GM12891 (cell line): ENCODE measurements at regions not wholly inside any gene's neighbourhood (a gene's known extent, or its start where the extent isn't known, plus 50 kb on each side); places are given as distances from the start of the nearest gene placed in this dataset.

Source experiments
- DNase-seq: peaks from one replicate; pipeline ENCODE4 v3.0.0; 2011; ENCODE audit warnings: low spot score; ENCODE audit not compliant: insufficient read length
- FAIRE-seq: peaks from 2 replicates; lab custom pipeline; 2011; peaks lifted over from hg19 to GRCh38; lab: Jason Lieb, UNC
- PAX5 ChIP-seq: IDR thresholded peaks from 2 replicates; pipeline ENCODE4 v1.6.1; 2011; ENCODE audit warnings: low read length, moderate library complexity, mild to moderate bottlenecking; ENCODE audit not compliant: insufficient read depth, severe bottlenecking
- POLR2A ChIP-seq: IDR thresholded peaks from 2 replicates; pipeline ENCODE4 v1.6.1; 2011; ENCODE audit warnings: low read depth, low read length, control low read depth
- POLR2AphosphoS5 ChIP-seq: IDR thresholded peaks from 2 replicates; pipeline ENCODE4 v1.6.1; 2011; ENCODE audit warnings: low read depth, low read length, control low read depth
- POU2F2 ChIP-seq: IDR thresholded peaks from 2 replicates; pipeline ENCODE4 v1.6.1; 2011; ENCODE audit warnings: low read depth, mild to moderate bottlenecking, control low read depth, low read length, moderate library complexity
- SPI1 ChIP-seq: IDR thresholded peaks from 2 replicates; pipeline ENCODE4 v1.6.1; 2011; ENCODE audit warnings: low read depth, low read length, control low read depth
- TAF1 ChIP-seq: IDR thresholded peaks from 2 replicates; pipeline ENCODE4 v1.6.1; 2011; ENCODE audit warnings: low read depth, low read length, control low read depth

- no peak for TF ChIP-seq POLR2A
- no peak for TF ChIP-seq POLR2AphosphoS5
- no peak for TF ChIP-seq POU2F2
- TF ChIP-seq PAX5, result no peak
- TF ChIP-seq SPI1, result no peak
- TF ChIP-seq TAF1, result no peak
- no peak for FAIRE-seq
- no peak for DNase-seq
These were observed 163.0 kb upstream of the PELI2 start for GRCh38 chr14:55955175-55955574.

GRCh38 chr14:55957950-55958349 is 160.3 kb upstream of the PELI2 start:
- TF ChIP-seq PAX5 (no peak), POU2F2 (no peak), POLR2A (no peak), SPI1 (no peak), POLR2AphosphoS5 (no peak), TAF1 (no peak)
- FAIRE-seq (no peak), DNase-seq (no peak)

- TF ChIP-seq SPI1 (no peak), POLR2AphosphoS5 (no peak), TAF1 (no peak), POLR2A (no peak), PAX5 (no peak), POU2F2 (no peak)
- no peak for FAIRE-seq
- no peak for DNase-seq
These were observed 154.9 kb upstream of the PELI2 start for GRCh38 chr14:55963295-55963694.

GRCh38 chr14:55964091-55964490 is 154.1 kb upstream of the PELI2 start:
- TF ChIP-seq TAF1 (no peak), SPI1 (peak; percentile 59)
- no peak for FAIRE-seq
- no peak for DNase-seq

- TF ChIP-seq TAF1, result no peak
- no peak for TF ChIP-seq POLR2AphosphoS5
- TF ChIP-seq POLR2A, result no peak
- no peak for TF ChIP-seq SPI1
- TF ChIP-seq POU2F2, result no peak
- no peak for FAIRE-seq
- no peak for DNase-seq
These were observed 153.4 kb upstream of the PELI2 start for GRCh38 chr14:55964821-55965220.

GRCh38 chr14:55965851-55966250 is 152.4 kb upstream of the PELI2 start:
- FAIRE-seq, result no peak
- TF ChIP-seq TAF1 (no peak), POLR2A (no peak), POLR2AphosphoS5 (no peak), SPI1 (no peak), POU2F2 (no peak), PAX5 (no peak)
- DNase-seq, result no peak

- no peak for TF ChIP-seq TAF1
- no peak for TF ChIP-seq POLR2AphosphoS5
- TF ChIP-seq PAX5, result no peak
- no peak for TF ChIP-seq POLR2A
- TF ChIP-seq POU2F2, result no peak
- TF ChIP-seq SPI1, result no peak
- DNase-seq, result no peak
- no peak for FAIRE-seq
These were observed 149.5 kb upstream of the PELI2 start for GRCh38 chr14:55968741-55969140.

GRCh38 chr14:55973285-55973800 is 144.9 kb upstream of the PELI2 start:
- no peak for DNase-seq
- FAIRE-seq, result no peak

GRCh38 chr14:55973911-55974630 is 144.1 kb upstream of the PELI2 start:
- DNase-seq, result no peak
- TF ChIP-seq SPI1, result no peak
- no peak for TF ChIP-seq POLR2AphosphoS5
- no peak for TF ChIP-seq POU2F2
- no peak for TF ChIP-seq PAX5
- no peak for TF ChIP-seq TAF1
- no peak for TF ChIP-seq POLR2A
- no peak for FAIRE-seq

More at GRCh38 chr14:55973285-55973800, 144.9 kb upstream of the PELI2 start:
- TF ChIP-seq POLR2AphosphoS5 (no peak), TAF1 (no peak), POLR2A (no peak), PAX5 (no peak), POU2F2 (no peak), SPI1 (no peak)

- TF ChIP-seq TAF1 (no peak), POLR2AphosphoS5 (no peak), SPI1 (no peak), POU2F2 (no peak), POLR2A (no peak), PAX5 (no peak)
- no peak for FAIRE-seq
- DNase-seq, result no peak
These were observed 142.8 kb upstream of the PELI2 start for GRCh38 chr14:55975281-55975910.

- FAIRE-seq, result no peak
- TF ChIP-seq TAF1, result no peak
- no peak for TF ChIP-seq POLR2A
- no peak for TF ChIP-seq SPI1
- no peak for TF ChIP-seq POU2F2
- TF ChIP-seq PAX5, result no peak
- no peak for TF ChIP-seq POLR2AphosphoS5
- DNase-seq, result no peak
These were observed 142.0 kb upstream of the PELI2 start for GRCh38 chr14:55976219-55976618.
